ENCODE measurements at regions not wholly inside any gene's neighbourhood (a gene's known extent, or its start where the extent isn't known, plus 50 kb on each side); places are given as distances from the start of the nearest gene placed in this dataset.

DNA sequence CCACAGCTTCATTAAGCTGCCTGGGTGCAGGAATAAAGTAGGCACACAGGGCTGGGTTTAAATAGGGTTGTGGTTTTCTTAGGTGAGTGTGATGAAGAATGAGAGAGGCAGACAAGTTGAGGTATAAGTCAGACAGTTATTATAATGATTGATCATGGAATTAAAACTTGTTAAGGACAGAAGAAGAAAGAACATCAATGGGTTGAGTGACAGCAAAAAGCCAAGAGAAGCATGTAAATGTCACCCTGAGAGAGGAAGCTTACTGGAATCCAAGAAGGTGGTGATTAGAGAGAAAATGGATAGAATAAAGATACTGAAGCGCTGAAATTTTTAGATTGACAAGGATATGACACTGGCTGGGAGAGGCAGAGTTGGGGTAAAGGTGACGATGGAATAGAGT is 325.2 kb upstream of the SLITRK1 start:
- TF ChIP-seq, protein P1, sequence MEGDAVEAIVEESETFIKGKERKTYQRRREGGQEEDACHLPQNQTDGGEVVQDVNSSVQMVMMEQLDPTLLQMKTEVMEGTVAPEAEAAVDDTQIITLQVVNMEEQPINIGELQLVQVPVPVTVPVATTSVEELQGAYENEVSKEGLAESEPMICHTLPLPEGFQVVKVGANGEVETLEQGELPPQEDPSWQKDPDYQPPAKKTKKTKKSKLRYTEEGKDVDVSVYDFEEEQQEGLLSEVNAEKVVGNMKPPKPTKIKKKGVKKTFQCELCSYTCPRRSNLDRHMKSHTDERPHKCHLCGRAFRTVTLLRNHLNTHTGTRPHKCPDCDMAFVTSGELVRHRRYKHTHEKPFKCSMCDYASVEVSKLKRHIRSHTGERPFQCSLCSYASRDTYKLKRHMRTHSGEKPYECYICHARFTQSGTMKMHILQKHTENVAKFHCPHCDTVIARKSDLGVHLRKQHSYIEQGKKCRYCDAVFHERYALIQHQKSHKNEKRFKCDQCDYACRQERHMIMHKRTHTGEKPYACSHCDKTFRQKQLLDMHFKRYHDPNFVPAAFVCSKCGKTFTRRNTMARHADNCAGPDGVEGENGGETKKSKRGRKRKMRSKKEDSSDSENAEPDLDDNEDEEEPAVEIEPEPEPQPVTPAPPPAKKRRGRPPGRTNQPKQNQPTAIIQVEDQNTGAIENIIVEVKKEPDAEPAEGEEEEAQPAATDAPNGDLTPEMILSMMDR (IDR thresholded peaks at IDR 0.05), result no peak
- TF ChIP-seq EZH2 (IDR thresholded peaks at IDR 0.05; ENCODE audit: borderline replicate concordance, insufficient read depth, low read depth, low read length, poor library complexity, severe bottlenecking), result no peak

Measured in B cell (primary cell).